ENCODE measurements at regions not wholly inside any gene's neighbourhood (a gene's known extent, or its start where the extent isn't known, plus 50 kb on each side); places are given as distances from the start of the nearest gene placed in this dataset.

DNA sequence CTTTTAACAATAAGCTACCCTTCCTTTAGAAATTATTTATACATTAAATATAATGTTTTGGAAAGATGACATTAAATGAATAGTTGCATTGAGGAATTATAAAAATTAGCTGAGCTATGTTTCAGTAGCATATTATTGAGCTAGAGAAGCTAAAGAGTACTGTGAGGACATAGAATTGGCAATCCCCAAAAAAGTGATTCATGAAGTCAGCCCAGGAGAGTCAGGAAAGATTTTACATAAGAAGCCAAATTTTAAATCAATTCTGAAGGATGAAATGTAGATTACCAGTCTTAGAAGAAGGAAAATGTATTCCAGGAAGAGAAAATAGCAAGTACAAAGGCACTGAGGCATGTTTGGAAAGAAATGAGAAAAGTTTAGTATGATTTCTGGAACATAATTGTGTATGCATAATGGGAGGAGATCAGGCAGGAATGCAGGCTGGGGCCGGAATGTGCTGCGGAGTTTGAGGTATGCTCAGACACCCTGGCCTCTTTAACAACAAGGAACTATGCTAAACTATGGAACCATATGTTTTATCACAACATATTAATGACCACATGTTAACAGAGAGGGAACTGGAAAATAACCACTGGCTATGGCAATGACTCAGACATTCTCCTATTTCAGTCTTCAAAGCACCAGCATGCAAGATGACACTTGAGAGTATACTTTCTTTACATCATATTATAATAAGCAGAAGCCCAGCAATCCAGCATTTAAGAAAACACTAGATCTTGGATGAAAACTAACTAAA is 103.3 kb upstream of the COL8A1 start (continued):
- TF ChIP-seq YY1 (IDR thresholded peaks at IDR 0.05; ENCODE audit: low read depth, low read length) (no peak), KAT2A (conservative IDR thresholded peaks at IDR 0.05; ENCODE audit: control insufficient read depth, low read depth, low read length) (no peak), HDGF (IDR thresholded peaks at IDR 0.05) (no peak), HDAC2 (IDR thresholded peaks at IDR 0.05) (no peak), FOS (IDR thresholded peaks at IDR 0.05; ENCODE audit: borderline replicate concordance, extremely low read depth, insufficient read length) (no peak), NR2C1 (IDR thresholded peaks at IDR 0.05) (no peak), GABPA (IDR thresholded peaks at IDR 0.05; ENCODE audit: low read depth) (no peak), SUPT20H (IDR thresholded peaks at IDR 0.05; ENCODE audit: borderline replicate concordance, control insufficient read depth, low read depth, low read length) (no peak), JUND (IDR thresholded peaks at IDR 0.05; ENCODE audit: low read depth, low read length) (no peak), CBFB (IDR thresholded peaks at IDR 0.05; ENCODE audit: low read depth) (0 out of 2 replicates have a peak, but pooled peaks have one; percentile 40), MXI1 (IDR thresholded peaks at IDR 0.05; ENCODE audit: low read depth, low read length) (no peak), RELA (IDR thresholded peaks at IDR 0.05; ENCODE audit: borderline replicate concordance, partially characterized antibody) (no peak), RAD51 (IDR thresholded peaks at IDR 0.05) (no peak), TCF7 (IDR thresholded peaks at IDR 0.05; ENCODE audit: borderline replicate concordance) (peak; percentile 78; the same call in 1 of the 2 replicates), HDAC6 (IDR thresholded peaks at IDR 0.05; ENCODE audit: unreplicated experiment) (no peak), IKZF2 (IDR thresholded peaks at IDR 0.05) (peak; percentile 31 to 44; a peak in 1 of 4 replicates), JUNB (IDR thresholded peaks at IDR 0.05) (peak; percentile 68), BCL11A (IDR thresholded peaks at IDR 0.05; ENCODE audit: low read depth, low read length) (no peak), LARP7 (IDR thresholded peaks at IDR 0.05) (no peak), DPF2 (IDR thresholded peaks at IDR 0.05) (0 out of 2 replicates have a peak, but pooled peaks have one; percentile 23)
- TF ChIP-seq, protein P1, sequence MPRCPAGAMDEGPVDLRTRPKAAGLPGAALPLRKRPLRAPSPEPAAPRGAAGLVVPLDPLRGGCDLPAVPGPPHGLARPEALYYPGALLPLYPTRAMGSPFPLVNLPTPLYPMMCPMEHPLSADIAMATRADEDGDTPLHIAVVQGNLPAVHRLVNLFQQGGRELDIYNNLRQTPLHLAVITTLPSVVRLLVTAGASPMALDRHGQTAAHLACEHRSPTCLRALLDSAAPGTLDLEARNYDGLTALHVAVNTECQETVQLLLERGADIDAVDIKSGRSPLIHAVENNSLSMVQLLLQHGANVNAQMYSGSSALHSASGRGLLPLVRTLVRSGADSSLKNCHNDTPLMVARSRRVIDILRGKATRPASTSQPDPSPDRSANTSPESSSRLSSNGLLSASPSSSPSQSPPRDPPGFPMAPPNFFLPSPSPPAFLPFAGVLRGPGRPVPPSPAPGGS (IDR thresholded peaks at IDR 0.05; ENCODE audit: borderline replicate concordance, insufficient read depth, low read depth, low read length, poor library complexity, severe bottlenecking) = peak; percentile 20
- TF ChIP-seq, protein P2, sequence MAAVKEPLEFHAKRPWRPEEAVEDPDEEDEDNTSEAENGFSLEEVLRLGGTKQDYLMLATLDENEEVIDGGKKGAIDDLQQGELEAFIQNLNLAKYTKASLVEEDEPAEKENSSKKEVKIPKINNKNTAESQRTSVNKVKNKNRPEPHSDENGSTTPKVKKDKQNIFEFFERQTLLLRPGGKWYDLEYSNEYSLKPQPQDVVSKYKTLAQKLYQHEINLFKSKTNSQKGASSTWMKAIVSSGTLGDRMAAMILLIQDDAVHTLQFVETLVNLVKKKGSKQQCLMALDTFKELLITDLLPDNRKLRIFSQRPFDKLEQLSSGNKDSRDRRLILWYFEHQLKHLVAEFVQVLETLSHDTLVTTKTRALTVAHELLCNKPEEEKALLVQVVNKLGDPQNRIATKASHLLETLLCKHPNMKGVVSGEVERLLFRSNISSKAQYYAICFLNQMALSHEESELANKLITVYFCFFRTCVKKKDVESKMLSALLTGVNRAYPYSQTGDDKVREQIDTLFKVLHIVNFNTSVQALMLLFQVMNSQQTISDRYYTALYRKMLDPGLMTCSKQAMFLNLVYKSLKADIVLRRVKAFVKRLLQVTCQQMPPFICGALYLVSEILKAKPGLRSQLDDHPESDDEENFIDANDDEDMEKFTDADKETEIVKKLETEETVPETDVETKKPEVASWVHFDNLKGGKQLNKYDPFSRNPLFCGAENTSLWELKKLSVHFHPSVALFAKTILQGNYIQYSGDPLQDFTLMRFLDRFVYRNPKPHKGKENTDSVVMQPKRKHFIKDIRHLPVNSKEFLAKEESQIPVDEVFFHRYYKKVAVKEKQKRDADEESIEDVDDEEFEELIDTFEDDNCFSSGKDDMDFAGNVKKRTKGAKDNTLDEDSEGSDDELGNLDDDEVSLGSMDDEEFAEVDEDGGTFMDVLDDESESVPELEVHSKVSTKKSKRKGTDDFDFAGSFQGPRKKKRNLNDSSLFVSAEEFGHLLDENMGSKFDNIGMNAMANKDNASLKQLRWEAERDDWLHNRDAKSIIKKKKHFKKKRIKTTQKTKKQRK (IDR thresholded peaks at IDR 0.05; ENCODE audit: low read depth, low read length) = no peak
- TF ChIP-seq, protein P3, sequence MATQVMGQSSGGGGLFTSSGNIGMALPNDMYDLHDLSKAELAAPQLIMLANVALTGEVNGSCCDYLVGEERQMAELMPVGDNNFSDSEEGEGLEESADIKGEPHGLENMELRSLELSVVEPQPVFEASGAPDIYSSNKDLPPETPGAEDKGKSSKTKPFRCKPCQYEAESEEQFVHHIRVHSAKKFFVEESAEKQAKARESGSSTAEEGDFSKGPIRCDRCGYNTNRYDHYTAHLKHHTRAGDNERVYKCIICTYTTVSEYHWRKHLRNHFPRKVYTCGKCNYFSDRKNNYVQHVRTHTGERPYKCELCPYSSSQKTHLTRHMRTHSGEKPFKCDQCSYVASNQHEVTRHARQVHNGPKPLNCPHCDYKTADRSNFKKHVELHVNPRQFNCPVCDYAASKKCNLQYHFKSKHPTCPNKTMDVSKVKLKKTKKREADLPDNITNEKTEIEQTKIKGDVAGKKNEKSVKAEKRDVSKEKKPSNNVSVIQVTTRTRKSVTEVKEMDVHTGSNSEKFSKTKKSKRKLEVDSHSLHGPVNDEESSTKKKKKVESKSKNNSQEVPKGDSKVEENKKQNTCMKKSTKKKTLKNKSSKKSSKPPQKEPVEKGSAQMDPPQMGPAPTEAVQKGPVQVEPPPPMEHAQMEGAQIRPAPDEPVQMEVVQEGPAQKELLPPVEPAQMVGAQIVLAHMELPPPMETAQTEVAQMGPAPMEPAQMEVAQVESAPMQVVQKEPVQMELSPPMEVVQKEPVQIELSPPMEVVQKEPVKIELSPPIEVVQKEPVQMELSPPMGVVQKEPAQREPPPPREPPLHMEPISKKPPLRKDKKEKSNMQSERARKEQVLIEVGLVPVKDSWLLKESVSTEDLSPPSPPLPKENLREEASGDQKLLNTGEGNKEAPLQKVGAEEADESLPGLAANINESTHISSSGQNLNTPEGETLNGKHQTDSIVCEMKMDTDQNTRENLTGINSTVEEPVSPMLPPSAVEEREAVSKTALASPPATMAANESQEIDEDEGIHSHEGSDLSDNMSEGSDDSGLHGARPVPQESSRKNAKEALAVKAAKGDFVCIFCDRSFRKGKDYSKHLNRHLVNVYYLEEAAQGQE (IDR thresholded peaks at IDR 0.05; ENCODE audit: low read depth, low read length) = no peak
